ENCODE measurements at regions not wholly inside any gene's neighbourhood (a gene's known extent, or its start where the extent isn't known, plus 50 kb on each side); places are given as distances from the start of the nearest gene placed in this dataset.

DNA sequence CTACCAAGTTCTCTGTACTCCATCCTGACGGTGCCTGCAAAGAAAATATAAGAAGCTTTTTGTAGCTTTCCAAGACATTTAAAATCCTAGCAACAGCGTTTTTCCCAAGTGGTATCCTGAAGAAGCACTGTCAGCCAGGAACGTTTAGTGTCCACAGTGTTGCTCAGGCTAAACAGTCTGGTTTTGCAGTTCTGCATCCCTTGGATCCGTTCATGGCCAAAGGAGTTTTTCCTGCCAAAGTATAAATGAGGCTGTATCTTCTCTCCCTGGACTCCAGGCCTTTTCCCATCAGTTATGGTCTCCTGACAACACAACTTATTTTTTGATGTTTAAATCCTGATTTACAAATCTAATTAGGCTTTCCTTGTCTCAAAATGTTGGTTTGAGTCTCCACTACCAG lies 925.8 kb downstream of the TLE1 start:
- no peak for DNase-seq
- H3K36me3 Mint-ChIP-seq (ENCODE audit: insufficient read depth in 1 of 3, low read depth in 3 of 3): no peaks in the 10 kb centered on the region
- Histone ChIP-seq H3K23ac (ENCODE audit: insufficient read length, low read depth, low read length) (no peak overlapping the region), H2BK20ac (ENCODE audit: low read depth, low read length, poor library complexity, severe bottlenecking) (no peak overlapping the region), H3K4me1 (ENCODE audit: insufficient read depth, low read length) (no peaks in the 10 kb centered on the region), H3K27ac (ENCODE audit: insufficient read length, low read depth, low read length) (no peak overlapping the region), H3K23me2 (ENCODE audit: insufficient read length, low read depth, low read length, poor library complexity, severe bottlenecking) (no peaks in the 10 kb centered on the region), H2BK12ac (ENCODE audit: insufficient read length, low read depth, low read length) (no peak overlapping the region), H4K8ac (replicated peaks; ENCODE audit: insufficient read length, low read depth, low read length) (no peak overlapping the region), H3K79me1 (ENCODE audit: insufficient read depth, low read depth, low read length, poor library complexity, severe bottlenecking) (no peaks in the 10 kb centered on the region), H3K79me2 (ENCODE audit: insufficient read depth, low read length) (no peaks in the 10 kb centered on the region), H4K5ac (ENCODE audit: insufficient read length, low read depth, low read length) (no peak overlapping the region), H2BK120ac (ENCODE audit: low read depth, low read length, poor library complexity, severe bottlenecking) (no peak overlapping the region), H3K4ac (ENCODE audit: low read depth, low read length) (no peak overlapping the region), H3K56ac (ENCODE audit: insufficient read length, low read depth, low read length) (no peak overlapping the region), H3K14ac (ENCODE audit: insufficient read depth, low read length) (no peak overlapping the region), H2BK5ac (ENCODE audit: insufficient read length, low read length) (no peak overlapping the region), H2AK5ac (ENCODE audit: insufficient read length, low read length) (no peak overlapping the region), H3K4me2 (ENCODE audit: insufficient read depth, insufficient read length, low read length) (no peak overlapping the region), H3K9me3 (ENCODE audit: control insufficient read depth, low read depth, low read length) (no peaks in the 10 kb centered on the region), H4K20me1 (ENCODE audit: control insufficient read depth, insufficient read depth, insufficient read length) (no peaks in the 10 kb centered on the region), H3T11ph (ENCODE audit: low read length) (no peak overlapping the region), H3K27me3 (ENCODE audit: insufficient read depth, low read length) (no peaks in the 10 kb centered on the region), H2BK15ac (ENCODE audit: low read depth, low read length) (no peak overlapping the region), H4K91ac (ENCODE audit: insufficient read length, low read depth, low read length) (no peak overlapping the region), H3K18ac (ENCODE audit: insufficient read length, low read depth, low read length) (no peak overlapping the region), H2AFZ (ENCODE audit: low read length) (no peak overlapping the region), H3K9ac (ENCODE audit: extremely low read depth, insufficient read length, low read length) (no peak overlapping the region)
- no peak overlapping the region for H3K27ac Mint-ChIP-seq
- no peaks in the 10 kb centered on the region for H3K27me3 Mint-ChIP-seq (ENCODE audit: low read depth)
- WGBS (ENCODE audit: extremely low coverage, insufficient read length, low lambda C conversion rate): no CpG with 5 or more reads among the region's 4 CpGs
- no peaks in the 10 kb centered on the region for H3K4me1 Mint-ChIP-seq
- H3K9me3 Mint-ChIP-seq: peaks cover 0 to 5% of the 10 kb centered on the region in 2 experiments; a peak in 1 of 5 replicates
- no peak for TF ChIP-seq CTCF (conservative IDR thresholded peaks at IDR 0.05)
- no peak overlapping the region for H3K4me3 Mint-ChIP-seq

All from H9 (cell line).